ENCODE measurements at regions not wholly inside any gene's neighbourhood (a gene's known extent, or its start where the extent isn't known, plus 50 kb on each side); places are given as distances from the start of the nearest gene placed in this dataset.
A peak's percentile ranks its signal among the peaks of the same experiment; 100 is the strongest.

- no peak for DNase-seq (ENCODE audit: low read depth)
Measured at GRCh38 chr14:22699801-22700564, 55.8 kb upstream of the OR6J1 start.

- DNase-seq (ENCODE audit: low read depth) = no peak
Measured at GRCh38 chr14:22713631-22713950, 52.9 kb upstream of the OXA1L start.

- DNase-seq (ENCODE audit: low read depth) = peak; percentile 15
Measured at GRCh38 chr14:22715186-22715812, 51.2 kb upstream of the OXA1L start.

GRCh38 chr14:22715890-22716289 lies 50.6 kb upstream of the OXA1L start:
- no peak for DNase-seq (ENCODE audit: low read depth)

Data from stimulated activated CD4-positive, alpha-beta T cell treated with anti-CD3 and anti-CD28 coated beads, Interleukin-2, amount 100 ng/mL, for 4 hours (primary cell).